HG03442 (cell line): ENCODE measurements at regions not wholly inside any gene's neighbourhood (a gene's known extent, or its start where the extent isn't known, plus 50 kb on each side); places are given as distances from the start of the nearest gene placed in this dataset.

Experiments
- ATAC-seq: cut with Tn5 transposase; IDR thresholded peaks from one replicate; pipeline ENCODE4 v1.9.1; 2021; ENCODE audit warnings: mild to moderate bottlenecking, moderate library complexity; ENCODE audit not compliant: unreplicated experiment

GRCh38 chr3:18007980-18008379 is 265.5 kb upstream of the TBC1D5 start:
- no peak for ATAC-seq

- ATAC-seq: no peak
Observed at GRCh38 chr3:17995769-17996168, 253.3 kb upstream of the TBC1D5 start.

GRCh38 chr3:17994167-17994566 is 251.7 kb upstream of the TBC1D5 start:
- ATAC-seq: no peak

- no peak for ATAC-seq
Observed at GRCh38 chr3:17990390-17990789, 248.0 kb upstream of the TBC1D5 start.

- no peak for ATAC-seq
Observed at GRCh38 chr3:17986348-17986816, 244.0 kb upstream of the TBC1D5 start.

GRCh38 chr3:17985658-17986347 is 243.4 kb upstream of the TBC1D5 start:
- no peak for ATAC-seq

GRCh38 chr3:17983106-17983505 is 240.7 kb upstream of the TBC1D5 start:
- no peak for ATAC-seq

- ATAC-seq: no peak
Observed at GRCh38 chr3:17982211-17982880, 239.9 kb upstream of the TBC1D5 start.

- ATAC-seq: no peak
Observed at GRCh38 chr3:17980863-17981262, 238.4 kb upstream of the TBC1D5 start.

- ATAC-seq: no peak
Observed at GRCh38 chr3:17979911-17980310, 237.5 kb upstream of the TBC1D5 start.

- no peak for ATAC-seq
Observed at GRCh38 chr3:17979252-17979651, 236.8 kb upstream of the TBC1D5 start.

- no peak for ATAC-seq
Observed at GRCh38 chr3:17974206-17974841, 231.9 kb upstream of the TBC1D5 start.

- ATAC-seq: no peak
Observed at GRCh38 chr3:17972959-17973906, 230.8 kb upstream of the TBC1D5 start.

- ATAC-seq: no peak
Observed at GRCh38 chr3:17972476-17972875, 230.0 kb upstream of the TBC1D5 start.

GRCh38 chr3:17972030-17972429 is 229.6 kb upstream of the TBC1D5 start:
- ATAC-seq: no peak

- no peak for ATAC-seq
Observed at GRCh38 chr3:17969985-17970568, 227.6 kb upstream of the TBC1D5 start.

GRCh38 chr3:17969244-17969643 is 226.8 kb upstream of the TBC1D5 start:
- no peak for ATAC-seq

GRCh38 chr3:17967953-17968607 is 225.6 kb upstream of the TBC1D5 start:
- no peak for ATAC-seq

GRCh38 chr3:17967111-17967510 is 224.7 kb upstream of the TBC1D5 start:
- no peak for ATAC-seq

GRCh38 chr3:17965331-17965730 is 222.9 kb upstream of the TBC1D5 start:
- ATAC-seq: no peak
